ENCODE measurements at regions not wholly inside any gene's neighbourhood (a gene's known extent, or its start where the extent isn't known, plus 50 kb on each side); places are given as distances from the start of the nearest gene placed in this dataset.
"Not testable (repeated sequence)": the region's sequence is repeated elsewhere in the genome, so short reads cannot be mapped to it uniquely, and the experiment has no call there.

- dilution Hi-C loops (cut with MboI; ENCODE audit: extremely low pct_ligation_motif_present, low sequenced_read_pairs): no loop called here
- no peaks in the 10 kb centered on the region for H3K79me2 ChIP-seq (ENCODE audit: control insufficient read depth, insufficient read depth, low read length)
- no peaks in the 10 kb centered on the region for H3K4me1 ChIP-seq (ENCODE audit: control insufficient read depth, extremely low read depth, insufficient read depth, low read length)
- no peaks in the 10 kb centered on the region for H3K27me3 ChIP-seq (ENCODE audit: control insufficient read depth, extremely low read depth, insufficient read depth, low read length)
- no peak overlapping the region for H3K27ac ChIP-seq (ENCODE audit: control insufficient read depth, insufficient read depth, low read length)
- FAIRE-seq: no peak
- no peak overlapping the region for H3K9ac ChIP-seq (ENCODE audit: control insufficient read depth, extremely low read depth, insufficient read depth, low read length)
- H4K20me1 ChIP-seq (ENCODE audit: control insufficient read depth, extremely low read depth, insufficient read depth, low read length): no peaks in the 10 kb centered on the region
- no peak overlapping the region for H3K4me2 ChIP-seq (ENCODE audit: control insufficient read depth, extremely low read depth, insufficient read depth, low read depth, low read length)
- H3K4me3 ChIP-seq (ENCODE audit: control insufficient read depth in 2 of 3, extremely low read depth in 1 of 3, insufficient read depth in 2 of 3, low read depth in 1 of 3, low read length in 3 of 3): no peak overlapping the region
- no peak for DNase-seq (ENCODE audit: low read depth, low spot score)
- no peak for TF ChIP-seq CTCF (optimal IDR thresholded peaks at IDR 0.05 in 1 of 3, IDR thresholded peaks at IDR 0.05 in 1 of 3, conservative IDR thresholded peaks at IDR 0.05 in 1 of 3; ENCODE audit: extremely low read depth in 1 of 3, insufficient read depth in 2 of 3, low read length in 3 of 3)
- no peak for TF ChIP-seq EZH2 (IDR thresholded peaks at IDR 0.05; ENCODE audit: low read length)
- no peaks in the 10 kb centered on the region for H3K9me1 ChIP-seq (ENCODE audit: control insufficient read depth, extremely low read depth, insufficient read depth, low read length)
- no peaks in the 10 kb centered on the region for H3K9me3 ChIP-seq (ENCODE audit: control insufficient read depth, low read depth, low read length)
- H3K36me3 ChIP-seq (ENCODE audit: control insufficient read depth in 2 of 2, extremely low read depth in 1 of 2, insufficient read depth in 2 of 2, low read length in 2 of 2): no peaks in the 10 kb centered on the region
- no peak overlapping the region for H2AFZ ChIP-seq (ENCODE audit: control insufficient read depth, low read length)
Observed at GRCh38 chr2:161488131-161488699, 72.1 kb downstream of the TBR1 start.

GRCh38 chr2:161488879-161489278 lies 72.8 kb downstream of the TBR1 start:
- H3K9me3 ChIP-seq (ENCODE audit: control insufficient read depth, low read depth, low read length): no peaks in the 10 kb centered on the region
- H3K79me2 ChIP-seq (ENCODE audit: control insufficient read depth, insufficient read depth, low read length): no peaks in the 10 kb centered on the region
- H3K4me1 ChIP-seq (ENCODE audit: control insufficient read depth, extremely low read depth, insufficient read depth, low read length): no peaks in the 10 kb centered on the region
- H3K9me1 ChIP-seq (ENCODE audit: control insufficient read depth, extremely low read depth, insufficient read depth, low read length): no peaks in the 10 kb centered on the region
- FAIRE-seq (no peak), DNase-seq (ENCODE audit: low read depth, low spot score) (no peak)
- no peak overlapping the region for H3K27ac ChIP-seq (ENCODE audit: control insufficient read depth, insufficient read depth, low read length)
- no peaks in the 10 kb centered on the region for H3K36me3 ChIP-seq (ENCODE audit: control insufficient read depth in 2 of 2, extremely low read depth in 1 of 2, insufficient read depth in 2 of 2, low read length in 2 of 2)
- no peak overlapping the region for H3K4me3 ChIP-seq (ENCODE audit: control insufficient read depth in 2 of 3, extremely low read depth in 1 of 3, insufficient read depth in 2 of 3, low read depth in 1 of 3, low read length in 3 of 3)
- no peaks in the 10 kb centered on the region for H3K27me3 ChIP-seq (ENCODE audit: control insufficient read depth, extremely low read depth, insufficient read depth, low read length)
- H4K20me1 ChIP-seq (ENCODE audit: control insufficient read depth, extremely low read depth, insufficient read depth, low read length): no peaks in the 10 kb centered on the region
- dilution Hi-C loops (cut with MboI; ENCODE audit: extremely low pct_ligation_motif_present, low sequenced_read_pairs): no loop called here
- no peak overlapping the region for H3K9ac ChIP-seq (ENCODE audit: control insufficient read depth, extremely low read depth, insufficient read depth, low read length)
- H3K4me2 ChIP-seq (ENCODE audit: control insufficient read depth, extremely low read depth, insufficient read depth, low read depth, low read length): no peak overlapping the region
- TF ChIP-seq CTCF (optimal IDR thresholded peaks at IDR 0.05 in 1 of 3, IDR thresholded peaks at IDR 0.05 in 1 of 3, conservative IDR thresholded peaks at IDR 0.05 in 1 of 3; ENCODE audit: extremely low read depth in 1 of 3, insufficient read depth in 2 of 3, low read length in 3 of 3): no peak
- no peak for TF ChIP-seq EZH2 (IDR thresholded peaks at IDR 0.05; ENCODE audit: low read length)
- no peak overlapping the region for H2AFZ ChIP-seq (ENCODE audit: control insufficient read depth, low read length)

GRCh38 chr2:161500892-161501610 lies 85.0 kb downstream of the TBR1 start:
- H3K4me2 ChIP-seq (ENCODE audit: control insufficient read depth, extremely low read depth, insufficient read depth, low read depth, low read length); H3K79me2 ChIP-seq (ENCODE audit: control insufficient read depth, insufficient read depth, low read length); H3K36me3 ChIP-seq (ENCODE audit: control insufficient read depth in 2 of 2, extremely low read depth in 1 of 2, insufficient read depth in 2 of 2, low read length in 2 of 2); H4K20me1 ChIP-seq (ENCODE audit: control insufficient read depth, extremely low read depth, insufficient read depth, low read length); H3K9me3 ChIP-seq (ENCODE audit: control insufficient read depth, low read depth, low read length); H3K27me3 ChIP-seq (ENCODE audit: control insufficient read depth, extremely low read depth, insufficient read depth, low read length); H3K27ac ChIP-seq (ENCODE audit: control insufficient read depth, insufficient read depth, low read length); DNase-seq (ENCODE audit: low read depth, low spot score); H2AFZ ChIP-seq (ENCODE audit: control insufficient read depth, low read length); H3K4me3 ChIP-seq (ENCODE audit: control insufficient read depth in 2 of 3, extremely low read depth in 1 of 3, insufficient read depth in 2 of 3, low read depth in 1 of 3, low read length in 3 of 3); dilution Hi-C loops (cut with MboI; ENCODE audit: extremely low pct_ligation_motif_present, low sequenced_read_pairs); H3K9me1 ChIP-seq (ENCODE audit: control insufficient read depth, extremely low read depth, insufficient read depth, low read length); FAIRE-seq; H3K9ac ChIP-seq (ENCODE audit: control insufficient read depth, extremely low read depth, insufficient read depth, low read length); H3K4me1 ChIP-seq (ENCODE audit: control insufficient read depth, extremely low read depth, insufficient read depth, low read length): not testable (repeated sequence)

GRCh38 chr2:161502279-161502678 lies 86.2 kb downstream of the TBR1 start:
- H3K9me3 ChIP-seq (ENCODE audit: control insufficient read depth, low read depth, low read length); H3K79me2 ChIP-seq (ENCODE audit: control insufficient read depth, insufficient read depth, low read length); H3K4me2 ChIP-seq (ENCODE audit: control insufficient read depth, extremely low read depth, insufficient read depth, low read depth, low read length); H3K4me1 ChIP-seq (ENCODE audit: control insufficient read depth, extremely low read depth, insufficient read depth, low read length); H3K9ac ChIP-seq (ENCODE audit: control insufficient read depth, extremely low read depth, insufficient read depth, low read length); H3K27me3 ChIP-seq (ENCODE audit: control insufficient read depth, extremely low read depth, insufficient read depth, low read length); H4K20me1 ChIP-seq (ENCODE audit: control insufficient read depth, extremely low read depth, insufficient read depth, low read length); H2AFZ ChIP-seq (ENCODE audit: control insufficient read depth, low read length); H3K27ac ChIP-seq (ENCODE audit: control insufficient read depth, insufficient read depth, low read length); FAIRE-seq; H3K4me3 ChIP-seq (ENCODE audit: control insufficient read depth in 2 of 3, extremely low read depth in 1 of 3, insufficient read depth in 2 of 3, low read depth in 1 of 3, low read length in 3 of 3); H3K36me3 ChIP-seq (ENCODE audit: control insufficient read depth in 2 of 2, extremely low read depth in 1 of 2, insufficient read depth in 2 of 2, low read length in 2 of 2); H3K9me1 ChIP-seq (ENCODE audit: control insufficient read depth, extremely low read depth, insufficient read depth, low read length); DNase-seq (ENCODE audit: low read depth, low spot score); dilution Hi-C loops (cut with MboI; ENCODE audit: extremely low pct_ligation_motif_present, low sequenced_read_pairs): not testable (repeated sequence)

Data from keratinocyte (primary cell).